NCI-H524 treated with DMSO at 0.1 percent for 48 hours (cell line): ENCODE measurements at regions not wholly inside any gene's neighbourhood (a gene's known extent, or its start where the extent isn't known, plus 50 kb on each side); places are given as distances from the start of the nearest gene placed in this dataset.
"Not testable (repeated sequence)": the region's sequence is repeated elsewhere in the genome, so short reads cannot be mapped to it uniquely, and the experiment has no call there.

Source experiments
- DNase-seq: peaks from one replicate; lab custom pipeline; 2025; lab: John Stamatoyannopoulos, UW

DNA sequence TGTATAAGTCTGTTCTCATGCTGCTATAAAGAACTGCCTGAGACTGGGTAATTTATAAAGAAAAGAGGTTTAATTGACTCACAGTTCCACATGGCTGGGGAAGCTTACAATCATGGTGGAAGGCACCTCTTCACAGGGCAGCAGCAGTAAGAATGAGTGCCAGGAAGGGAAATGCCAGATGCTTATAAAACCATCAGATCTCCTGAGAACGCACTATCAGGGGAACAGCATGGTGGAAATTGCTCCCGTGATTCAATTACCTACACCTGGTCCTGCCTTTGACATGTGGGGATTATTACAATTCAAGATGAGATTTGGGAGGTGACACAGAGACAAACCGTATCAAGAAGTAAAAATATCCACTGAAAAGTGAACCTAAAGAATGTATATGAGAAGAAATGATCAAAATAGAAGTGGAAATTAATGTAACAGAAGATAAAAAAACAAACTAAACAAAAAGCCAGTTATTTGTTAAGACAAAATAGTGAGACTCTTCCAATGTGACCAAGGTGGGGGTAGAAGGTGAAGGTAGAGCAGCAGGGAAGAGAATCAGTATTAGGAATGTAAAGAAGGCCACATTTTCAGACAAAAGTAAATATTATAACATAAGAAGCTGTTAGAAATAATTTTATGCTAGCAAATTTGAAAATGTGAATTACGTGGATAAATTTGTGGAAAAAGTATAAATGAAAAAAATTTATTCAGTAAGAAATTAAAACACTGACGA is 372.9 kb downstream of the NKX6-1 start:
- peak; percentile 6 for DNase-seq

DNA sequence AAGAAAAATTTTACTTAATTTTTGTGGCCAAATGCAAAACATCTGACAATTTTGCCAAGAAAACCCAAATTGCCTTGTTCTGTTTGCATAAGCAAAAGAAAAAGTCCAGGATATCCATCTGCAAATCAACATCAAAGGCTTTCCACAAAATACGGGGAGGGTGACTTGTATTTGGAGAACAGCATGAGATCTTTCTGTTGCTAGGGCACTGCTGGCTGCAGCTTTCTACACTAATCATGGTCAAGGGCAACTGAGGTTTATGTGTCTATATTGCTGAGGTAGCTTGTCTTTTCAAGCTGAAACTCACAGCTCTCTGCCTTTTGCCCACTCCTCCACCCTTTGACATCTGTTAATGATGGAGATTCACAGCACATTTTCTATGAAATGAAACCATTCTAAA is 389.1 kb downstream of the NKX6-1 start:
- DNase-seq = no peak

DNA sequence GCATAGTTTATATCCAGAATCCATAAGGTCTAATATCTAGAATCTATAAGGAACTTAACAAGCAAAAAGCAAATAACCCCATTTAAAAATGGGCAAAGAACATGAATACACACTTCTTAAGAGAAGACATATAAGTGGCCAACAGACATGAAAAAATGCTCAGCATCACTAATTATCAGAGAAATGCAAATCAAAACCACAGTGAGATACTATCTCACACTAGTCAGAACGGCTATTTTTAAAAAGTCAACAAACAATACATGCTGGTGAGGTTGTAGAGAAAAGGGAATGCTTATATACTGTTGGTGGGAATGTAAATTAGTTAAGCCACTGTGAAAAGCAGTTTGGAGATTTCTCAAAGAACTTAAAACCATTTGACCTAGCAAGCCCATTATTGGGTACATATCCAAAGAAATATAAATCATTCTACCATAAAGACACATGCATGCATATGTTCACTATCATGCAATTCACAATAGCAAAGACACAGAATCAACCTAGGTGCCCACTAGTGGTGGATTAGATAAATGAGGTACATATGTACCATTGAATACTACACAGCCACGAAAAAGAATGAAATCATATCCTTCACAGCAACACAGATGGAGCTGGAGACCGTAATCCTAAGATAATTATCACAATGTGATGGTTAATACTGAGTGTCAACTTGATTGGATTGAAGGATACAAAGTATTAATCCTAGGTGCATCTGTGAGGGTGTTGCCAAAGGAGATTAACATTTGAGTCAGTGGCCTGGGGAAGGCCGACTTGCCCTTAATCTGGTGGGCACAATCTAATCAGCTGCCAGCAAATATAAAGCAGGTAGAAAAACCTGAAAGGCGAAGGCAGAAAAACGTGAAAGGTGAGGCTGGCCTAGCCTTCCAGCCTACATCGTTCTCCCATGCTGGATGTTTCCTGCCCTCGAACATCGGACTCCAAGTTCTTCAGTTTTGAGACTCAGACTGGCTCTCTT is 397.2 kb downstream of the NKX6-1 start:
- DNase-seq = not testable (repeated sequence)

DNA sequence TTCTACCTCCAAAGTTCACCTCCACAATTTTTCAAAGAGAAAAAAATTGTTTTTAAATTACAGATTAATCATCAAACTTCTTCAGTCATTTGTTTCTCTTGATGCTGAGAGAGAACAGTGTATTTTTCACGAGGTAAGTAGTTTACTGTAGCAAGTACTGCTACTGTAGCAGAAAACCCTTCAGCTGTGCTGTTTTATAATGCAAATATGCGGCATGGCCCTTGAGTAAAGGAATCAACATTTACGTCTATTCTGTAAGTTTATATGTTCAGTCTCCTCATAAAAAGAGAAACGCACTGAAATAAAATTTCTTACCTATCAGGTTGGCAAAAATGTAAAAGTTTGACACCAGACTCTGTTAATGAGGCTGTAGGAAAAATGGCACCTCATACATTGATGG is 399.0 kb downstream of the NKX6-1 start:
- DNase-seq = no peak

DNA sequence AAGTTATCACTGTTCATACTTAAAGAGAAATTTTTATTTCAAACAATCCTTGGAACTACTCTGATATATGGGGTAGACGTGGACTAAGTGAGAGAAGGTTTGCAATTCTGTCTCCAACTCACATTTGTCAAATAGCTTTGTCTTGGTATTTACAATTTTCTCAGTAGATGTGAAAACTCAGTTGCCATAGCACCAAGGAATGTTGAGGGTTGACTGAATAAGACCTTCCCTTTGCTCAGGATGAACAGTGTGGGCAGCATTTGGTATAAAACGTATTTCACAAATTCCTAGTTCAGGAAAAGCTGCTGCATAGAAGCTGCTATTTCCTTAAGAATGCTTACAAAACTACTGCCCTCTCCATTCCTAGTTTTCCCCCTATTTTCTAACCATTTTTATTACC is 399.5 kb downstream of the NKX6-1 start:
- no peak for DNase-seq

DNA sequence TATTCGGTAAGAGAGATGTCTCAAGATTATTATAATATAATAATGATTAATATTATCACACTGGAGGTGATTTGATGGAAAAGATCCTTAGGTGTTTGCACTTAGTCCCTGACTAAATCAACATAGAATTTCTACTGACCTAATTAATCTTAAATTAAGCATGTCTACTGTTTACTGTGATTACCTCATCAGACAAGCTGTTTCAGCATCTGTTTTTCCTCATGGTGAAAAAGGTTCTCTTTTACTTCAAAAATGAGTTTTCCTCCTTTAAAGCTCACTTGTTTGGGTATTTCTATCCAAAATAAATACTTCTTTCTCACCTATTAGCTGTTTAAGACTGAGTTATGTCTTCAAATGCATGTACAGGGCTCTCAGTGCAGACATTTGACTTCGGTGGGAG is 407.8 kb downstream of the NKX6-1 start:
- no peak for DNase-seq

DNA sequence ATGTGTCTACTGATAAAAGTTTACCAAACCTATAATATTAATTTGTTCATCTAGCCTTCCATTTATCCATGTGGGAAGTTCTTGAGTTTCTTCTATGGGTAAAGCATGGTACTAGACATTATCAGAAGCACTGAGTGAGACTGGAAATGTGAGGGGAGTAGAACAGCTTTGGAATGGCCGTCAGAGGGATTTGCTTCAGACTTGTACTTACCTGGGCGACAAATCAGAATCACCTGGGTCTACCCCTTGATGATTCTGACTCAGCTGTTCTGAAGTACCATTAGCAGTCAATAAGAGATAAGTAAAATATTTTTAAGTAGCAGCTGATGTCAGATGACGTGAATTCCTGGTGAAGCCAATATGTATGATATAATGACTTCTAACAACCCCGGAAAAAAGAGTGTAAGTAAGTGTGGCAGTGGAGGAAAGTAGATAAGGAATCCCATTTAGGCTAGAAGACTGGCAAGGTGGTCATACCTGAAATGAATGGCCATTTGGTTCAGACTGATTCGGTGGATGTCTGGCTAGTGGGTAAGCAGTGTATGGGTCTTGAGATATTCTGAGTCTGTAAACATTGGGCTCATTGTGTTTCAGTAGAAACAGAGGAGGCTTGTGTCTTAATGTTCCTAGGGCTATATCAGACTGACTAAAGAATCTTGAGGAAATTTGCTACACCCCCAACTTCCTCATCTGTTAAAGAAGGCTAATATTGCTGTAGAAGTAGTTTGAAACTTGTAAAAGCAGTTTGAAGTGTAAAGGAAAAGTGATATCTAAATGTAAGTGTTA is 409.2 kb downstream of the NKX6-1 start:
- DNase-seq = no peak

DNA sequence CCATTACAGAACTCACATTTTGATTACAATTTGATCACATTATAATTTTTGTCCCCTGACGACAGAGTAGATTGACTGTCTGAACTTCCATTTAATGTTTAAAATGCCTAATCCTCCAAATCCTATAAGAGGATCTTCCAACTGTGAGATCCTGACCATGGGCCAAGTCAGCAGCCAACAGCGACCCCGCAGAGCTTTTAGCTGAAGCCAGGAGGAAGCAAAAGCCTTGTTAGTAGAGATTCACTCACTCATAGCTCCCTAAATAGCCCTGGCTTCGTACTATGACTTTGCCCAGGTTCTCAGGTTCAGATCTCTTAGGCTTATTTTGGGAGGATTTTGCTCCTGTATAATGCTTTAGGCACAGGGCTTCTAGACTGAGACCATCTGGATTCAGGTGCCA is 413.1 kb downstream of the NKX6-1 start:
- no peak for DNase-seq

DNA sequence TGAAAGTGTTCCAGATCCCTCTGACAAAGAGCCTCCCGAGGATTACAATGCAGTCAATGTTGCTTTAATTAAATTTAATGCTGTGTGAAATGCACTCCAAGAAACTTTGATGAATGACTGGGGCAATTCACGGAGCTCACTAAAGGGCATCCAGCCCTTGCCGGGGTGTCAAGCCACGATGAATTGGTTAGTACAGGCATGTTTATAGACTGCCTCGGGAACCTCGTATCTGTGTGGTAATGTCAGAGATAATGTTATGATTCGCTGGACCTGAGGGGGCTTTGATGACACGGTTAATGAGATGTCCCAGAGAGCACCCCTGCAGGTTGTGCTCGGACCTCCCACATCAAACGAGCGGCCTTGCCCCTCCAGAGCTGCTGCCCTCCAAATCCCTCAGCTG is 428.8 kb downstream of the NKX6-1 start:
- DNase-seq = no peak

DNA sequence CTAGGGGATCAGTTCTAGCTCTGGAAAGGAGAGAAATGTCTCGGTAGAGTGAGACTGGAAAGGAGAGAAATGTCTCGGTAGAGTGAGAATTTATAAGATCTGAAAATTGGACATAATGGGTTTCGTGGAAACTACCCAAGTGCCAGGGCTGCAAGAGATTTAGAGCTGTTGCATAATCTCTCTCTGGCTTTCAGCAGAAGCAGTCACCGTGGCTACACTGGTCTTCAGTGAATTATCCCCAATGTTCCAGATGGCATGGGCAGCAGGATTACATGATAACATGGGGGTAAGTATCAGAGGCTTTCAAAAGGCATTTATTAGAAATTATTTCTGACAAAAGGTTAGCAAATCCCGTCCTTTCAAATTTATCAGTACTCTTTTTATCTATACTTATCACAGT is 435.5 kb downstream of the NKX6-1 start:
- peak; percentile 11 for DNase-seq

DNA sequence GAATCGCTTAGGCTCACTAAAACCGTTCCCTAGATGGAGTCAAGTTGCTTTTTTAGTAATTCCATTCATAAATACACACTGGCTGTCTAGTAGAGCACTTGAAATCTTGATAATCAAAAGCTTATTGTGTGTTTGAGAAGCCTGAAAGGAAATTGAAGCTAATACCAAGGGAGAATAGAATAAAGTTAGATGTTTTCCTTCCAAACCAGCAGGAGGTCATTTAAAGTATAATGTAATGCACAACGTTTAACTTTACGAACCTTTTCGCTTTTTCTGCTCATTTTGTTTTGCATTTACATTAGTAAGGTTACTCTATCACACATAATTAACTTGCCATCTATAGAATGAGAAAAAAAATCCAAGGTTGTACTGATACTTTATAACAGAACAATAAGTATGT is 440.9 kb downstream of the NKX6-1 start:
- no peak for DNase-seq

DNA sequence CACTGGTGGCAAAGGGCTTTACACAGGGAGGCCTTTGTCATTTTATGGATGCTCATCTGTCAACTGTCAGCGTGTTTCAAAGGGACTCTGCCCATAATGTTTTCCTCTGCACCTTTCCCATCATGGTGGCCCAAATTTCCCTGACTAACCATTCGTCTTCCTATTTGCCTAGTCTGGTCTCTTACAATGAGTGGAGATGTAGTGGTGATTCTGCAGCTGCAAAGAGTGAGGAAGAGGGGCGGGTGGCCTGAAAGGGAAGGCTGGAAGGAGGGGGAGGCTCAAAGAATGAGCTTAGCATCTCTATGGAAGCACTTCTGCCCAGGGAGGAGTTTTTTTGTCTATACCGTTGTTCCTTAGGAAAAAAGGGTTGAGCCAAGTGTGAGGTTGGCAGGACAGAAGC is 447.5 kb downstream of the NKX6-1 start:
- DNase-seq = no peak

DNA sequence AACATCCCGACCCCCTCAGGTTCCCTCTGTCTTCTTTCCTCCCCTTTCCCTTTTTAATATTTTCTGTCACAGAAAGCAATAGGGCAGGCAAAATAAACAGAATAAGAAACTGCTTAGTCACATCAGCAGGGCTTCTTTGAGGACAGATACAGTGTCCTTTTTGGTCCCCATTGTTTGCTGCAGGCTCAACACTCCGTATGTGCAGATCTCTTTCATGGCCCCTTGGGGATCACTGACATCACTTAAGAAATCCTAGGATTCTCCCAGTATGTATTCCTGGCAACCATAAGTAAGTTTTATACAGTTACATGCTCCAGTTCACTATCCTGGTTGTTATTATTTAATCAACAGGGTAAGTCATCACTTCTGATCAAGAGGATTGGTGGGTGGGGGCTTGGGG is 448.0 kb downstream of the NKX6-1 start:
- DNase-seq = no peak

DNA sequence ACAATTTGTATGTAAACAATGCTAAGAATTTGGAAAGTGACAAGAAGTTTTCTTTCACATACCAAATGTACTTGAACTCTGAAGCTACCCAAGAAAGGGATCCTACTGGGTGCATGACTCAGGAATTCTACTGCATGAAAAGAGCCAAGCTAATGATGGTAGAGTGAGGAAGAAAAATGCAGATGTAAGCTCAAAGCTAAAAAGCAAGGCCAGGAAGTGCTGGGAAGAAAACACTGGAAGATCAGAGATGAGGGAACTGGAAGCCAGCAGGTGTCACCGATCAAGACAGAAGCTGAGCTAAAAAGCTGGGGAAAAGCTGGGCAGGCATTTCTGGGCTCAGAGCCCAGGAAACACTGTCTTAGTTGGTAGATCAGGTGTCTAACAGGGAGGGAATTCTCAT is 449.1 kb downstream of the NKX6-1 start:
- DNase-seq = no peak

DNA sequence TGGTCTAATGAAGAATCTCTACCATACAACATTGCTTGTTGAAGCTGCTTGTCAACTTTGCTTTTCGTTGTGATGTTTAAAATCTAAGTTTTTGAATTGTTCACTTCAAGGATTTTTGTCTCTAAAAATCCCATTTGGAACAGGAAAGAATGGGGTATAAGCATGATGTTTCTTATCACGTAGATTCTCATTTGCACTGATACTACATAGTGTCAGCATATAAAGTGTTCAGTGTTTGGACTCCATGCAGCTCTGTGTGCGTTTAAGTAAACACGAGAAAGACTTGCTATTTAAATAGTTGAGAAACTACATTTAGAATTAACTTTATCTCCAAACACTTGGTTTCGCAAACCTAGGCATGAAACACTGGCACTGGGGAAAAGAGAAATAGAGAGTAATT is 452.5 kb downstream of the NKX6-1 start:
- DNase-seq = no peak

DNA sequence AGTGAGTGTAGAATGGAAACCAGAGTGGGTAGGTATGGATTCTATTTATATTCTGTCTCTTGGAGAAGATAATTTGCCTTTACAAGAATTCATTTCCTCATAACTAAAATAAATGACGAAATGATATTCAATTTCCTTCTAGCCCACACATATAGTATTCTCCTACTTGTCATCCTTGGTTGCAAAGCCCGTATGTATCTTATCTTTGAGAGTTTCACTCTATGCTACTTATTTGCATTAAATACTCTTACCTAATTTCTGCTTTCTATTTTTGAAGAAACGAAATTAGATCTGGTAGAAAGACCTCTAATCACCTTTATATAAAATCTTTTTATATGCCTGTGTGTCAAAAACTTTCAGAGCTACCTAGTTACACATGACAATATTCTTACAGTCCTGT is 457.7 kb downstream of the NKX6-1 start:
- DNase-seq = no peak

DNA sequence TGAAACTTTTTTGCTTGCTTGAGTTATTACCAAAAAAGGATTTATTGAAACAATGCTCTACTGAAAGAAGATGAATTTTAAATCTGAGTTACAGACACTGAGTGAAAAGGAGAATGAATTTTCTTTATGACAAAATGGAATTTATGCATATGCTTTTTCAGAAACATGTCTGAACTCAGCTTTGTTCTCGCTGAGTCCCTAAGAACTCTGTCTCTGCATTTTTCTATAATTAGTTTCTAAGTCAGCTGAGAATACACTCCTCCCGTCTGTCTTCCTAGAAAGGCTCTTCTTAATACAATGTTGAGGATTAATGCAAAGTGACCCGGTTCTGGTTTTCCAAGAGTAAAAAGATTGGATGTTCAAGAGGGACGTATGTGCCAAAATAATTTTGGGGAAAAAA is 463.5 kb downstream of the NKX6-1 start:
- DNase-seq = no peak

DNA sequence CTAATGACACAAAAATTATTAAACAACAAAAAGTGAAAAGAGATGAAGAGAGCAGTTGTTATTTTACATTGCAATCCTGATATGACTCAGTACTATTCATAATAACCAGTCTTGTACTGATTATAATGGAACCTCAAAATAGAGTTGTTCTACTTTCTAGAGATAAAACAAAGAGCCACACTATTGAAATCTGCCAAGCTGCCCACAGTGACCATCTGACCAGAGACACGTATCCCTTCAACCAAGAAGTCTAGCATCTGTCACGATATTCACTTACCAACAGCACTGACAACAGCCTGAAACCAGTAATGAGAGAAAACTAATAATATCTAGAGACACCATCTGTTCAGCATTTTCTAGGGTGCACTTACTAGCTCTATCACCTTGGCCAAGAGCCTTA is 466.7 kb downstream of the NKX6-1 start:
- peak; percentile 75 for DNase-seq

DNA sequence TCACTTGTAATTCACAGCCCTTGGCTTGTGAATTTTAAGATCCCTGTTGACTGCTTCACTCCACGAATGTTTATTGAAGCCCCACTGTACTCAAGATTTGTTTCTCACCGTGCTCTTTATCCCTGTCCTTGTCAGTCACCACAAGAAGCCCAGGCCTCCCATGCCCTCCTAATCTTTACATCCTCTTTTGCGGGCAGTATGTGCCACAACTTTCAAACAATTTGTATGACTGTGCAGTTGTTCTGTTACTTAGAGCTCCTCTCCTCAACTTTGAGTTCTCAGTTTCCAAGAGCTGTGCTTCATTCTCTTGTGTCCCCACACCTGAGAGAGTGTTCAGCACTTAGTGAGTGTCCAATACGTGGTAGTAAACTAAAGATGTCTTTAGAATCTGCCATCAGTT is 467.7 kb downstream of the NKX6-1 start:
- DNase-seq = no peak

DNA sequence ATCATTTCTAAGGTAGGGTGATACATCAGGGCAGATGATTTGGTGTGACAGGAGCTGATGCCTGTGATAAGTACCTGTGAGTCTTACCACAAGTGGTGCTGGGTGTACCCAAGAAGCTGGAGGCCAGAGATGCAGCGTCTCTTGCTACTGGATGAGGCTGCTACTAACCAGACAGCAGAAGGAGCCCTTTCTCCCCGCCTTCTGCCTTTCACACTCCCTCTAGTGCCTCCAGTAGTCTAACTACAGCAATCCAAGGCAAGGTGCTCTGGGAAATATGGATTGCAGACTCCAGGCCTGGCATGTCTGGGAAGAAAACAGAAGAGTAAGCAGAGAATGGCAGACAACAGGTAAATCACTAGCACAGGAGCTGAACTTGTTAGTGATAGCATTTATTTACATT is 470.8 kb downstream of the NKX6-1 start:
- no peak for DNase-seq

DNA sequence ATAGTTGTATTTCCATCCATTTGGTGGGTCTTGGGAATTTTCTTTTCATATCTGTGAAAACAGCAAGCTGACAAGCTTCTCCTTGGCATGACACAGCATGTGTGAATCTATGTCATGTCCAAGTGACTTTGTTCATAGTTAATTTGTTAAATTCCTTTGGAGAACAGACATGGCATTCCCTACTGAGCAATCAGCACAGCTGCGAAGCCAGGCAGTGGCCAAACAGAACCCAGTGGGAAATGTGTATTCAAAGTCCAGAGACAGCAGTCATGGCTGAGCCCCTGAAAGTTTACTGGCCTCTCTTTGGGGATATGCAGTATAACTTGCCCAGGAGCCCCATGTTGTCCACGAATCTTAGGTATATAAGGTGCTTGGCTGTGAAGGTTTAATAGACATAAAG is 474.7 kb downstream of the NKX6-1 start:
- DNase-seq = no peak

DNA sequence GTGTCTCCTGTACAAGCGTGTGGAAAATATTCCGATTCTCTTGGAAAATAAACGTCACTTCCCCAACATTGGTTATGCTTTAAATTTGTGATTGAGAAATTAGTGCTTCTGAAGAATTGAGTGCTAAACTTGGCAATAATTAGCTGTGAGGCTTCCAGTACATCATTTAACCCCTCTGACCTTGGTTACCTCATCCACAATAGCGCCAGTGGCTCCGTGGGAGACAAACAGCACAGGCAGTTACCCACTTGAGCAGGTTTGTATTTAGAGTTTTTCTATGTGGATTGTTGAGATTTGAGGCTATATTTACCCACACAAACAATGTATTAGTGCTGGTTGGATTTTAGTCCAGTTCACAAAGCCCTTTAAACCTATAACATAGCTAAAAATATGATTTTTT is 476.5 kb downstream of the NKX6-1 start:
- no peak for DNase-seq

DNA sequence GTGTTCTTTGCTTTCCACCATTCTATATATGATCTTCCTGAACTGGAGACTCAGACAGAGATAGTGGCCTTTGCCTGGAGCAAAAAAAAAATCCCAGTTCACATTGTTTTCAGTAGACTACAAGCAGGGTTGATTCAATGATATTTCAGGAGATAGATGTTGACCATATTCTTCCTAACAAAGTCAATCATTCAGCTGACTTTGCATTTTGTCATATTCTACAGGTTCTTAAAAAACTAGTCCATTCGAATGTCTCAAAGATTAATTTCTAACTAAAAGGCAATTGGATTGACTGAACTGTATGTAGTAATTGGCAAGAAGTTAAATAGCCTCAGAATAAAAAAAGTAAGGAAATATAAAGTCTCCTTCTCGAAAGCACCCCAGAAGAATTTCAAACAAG is 479.5 kb downstream of the NKX6-1 start:
- no peak for DNase-seq
